ENCODE measurements at regions not wholly inside any gene's neighbourhood (a gene's known extent, or its start where the extent isn't known, plus 50 kb on each side); places are given as distances from the start of the nearest gene placed in this dataset.

GRCh38 chr6:156166093-156166492 lies 611.1 kb upstream of the ARID1B start:
- TF ChIP-seq, protein P1, sequence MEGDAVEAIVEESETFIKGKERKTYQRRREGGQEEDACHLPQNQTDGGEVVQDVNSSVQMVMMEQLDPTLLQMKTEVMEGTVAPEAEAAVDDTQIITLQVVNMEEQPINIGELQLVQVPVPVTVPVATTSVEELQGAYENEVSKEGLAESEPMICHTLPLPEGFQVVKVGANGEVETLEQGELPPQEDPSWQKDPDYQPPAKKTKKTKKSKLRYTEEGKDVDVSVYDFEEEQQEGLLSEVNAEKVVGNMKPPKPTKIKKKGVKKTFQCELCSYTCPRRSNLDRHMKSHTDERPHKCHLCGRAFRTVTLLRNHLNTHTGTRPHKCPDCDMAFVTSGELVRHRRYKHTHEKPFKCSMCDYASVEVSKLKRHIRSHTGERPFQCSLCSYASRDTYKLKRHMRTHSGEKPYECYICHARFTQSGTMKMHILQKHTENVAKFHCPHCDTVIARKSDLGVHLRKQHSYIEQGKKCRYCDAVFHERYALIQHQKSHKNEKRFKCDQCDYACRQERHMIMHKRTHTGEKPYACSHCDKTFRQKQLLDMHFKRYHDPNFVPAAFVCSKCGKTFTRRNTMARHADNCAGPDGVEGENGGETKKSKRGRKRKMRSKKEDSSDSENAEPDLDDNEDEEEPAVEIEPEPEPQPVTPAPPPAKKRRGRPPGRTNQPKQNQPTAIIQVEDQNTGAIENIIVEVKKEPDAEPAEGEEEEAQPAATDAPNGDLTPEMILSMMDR (IDR thresholded peaks at IDR 0.05; ENCODE audit: insufficient read depth, low read length, poor library complexity, severe bottlenecking) = no peak
- DNase-seq (ENCODE audit: low read depth) = no peak
- Histone ChIP-seq H3K4me3 (ENCODE audit: low read depth, low read length) (no peak overlapping the region), H3K36me3 (ENCODE audit: control insufficient read depth, insufficient read depth, low read length) (no peaks in the 10 kb centered on the region), H3K27me3 (ENCODE audit: control insufficient read depth, insufficient read depth, low read length) (no peaks in the 10 kb centered on the region)

- no peak for DNase-seq (ENCODE audit: low read depth)
- Histone ChIP-seq H3K36me3 (ENCODE audit: control insufficient read depth, insufficient read depth, low read length) (no peaks in the 10 kb centered on the region), H3K27me3 (ENCODE audit: control insufficient read depth, insufficient read depth, low read length) (no peaks in the 10 kb centered on the region), H3K4me3 (ENCODE audit: low read depth, low read length) (no peak overlapping the region)
- TF ChIP-seq, protein P1 (IDR thresholded peaks at IDR 0.05; ENCODE audit: insufficient read depth, low read length, poor library complexity, severe bottlenecking) = no peak
Observed at GRCh38 chr6:156164701-156165452, 612.3 kb upstream of the ARID1B start.

DNA sequence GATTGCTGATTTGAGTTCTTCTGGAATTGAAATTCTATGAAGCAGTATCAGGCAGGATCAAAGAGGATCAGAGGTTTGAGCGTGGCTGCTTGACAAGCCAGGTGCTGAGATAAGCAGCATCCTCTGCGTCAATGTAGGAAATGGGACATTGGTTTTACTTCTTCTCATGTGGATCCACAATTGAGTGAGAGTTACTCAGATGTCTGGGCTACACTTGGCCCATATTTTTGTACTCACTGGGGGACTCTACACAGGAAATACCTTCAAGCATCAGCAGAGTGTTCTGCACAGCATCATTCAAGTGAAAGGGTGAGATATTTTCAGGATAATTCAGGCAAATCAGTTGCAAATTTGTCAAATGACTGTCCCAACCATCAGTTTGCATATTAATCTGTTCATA lies 613.9 kb upstream of the ARID1B start:
- Histone ChIP-seq H3K36me3 (ENCODE audit: control insufficient read depth, insufficient read depth, low read length) (no peaks in the 10 kb centered on the region), H3K27me3 (ENCODE audit: control insufficient read depth, insufficient read depth, low read length) (no peaks in the 10 kb centered on the region), H3K4me3 (ENCODE audit: low read depth, low read length) (no peak overlapping the region)
- TF ChIP-seq, protein P1 (IDR thresholded peaks at IDR 0.05; ENCODE audit: insufficient read depth, low read length, poor library complexity, severe bottlenecking) = no peak
- DNase-seq (ENCODE audit: low read depth) = no peak

GRCh38 chr6:156161471-156161870 lies 615.7 kb upstream of the ARID1B start:
- no peak for DNase-seq (ENCODE audit: low read depth)
- Histone ChIP-seq H3K4me3 (ENCODE audit: low read depth, low read length) (no peak overlapping the region), H3K36me3 (ENCODE audit: control insufficient read depth, insufficient read depth, low read length) (no peaks in the 10 kb centered on the region), H3K27me3 (ENCODE audit: control insufficient read depth, insufficient read depth, low read length) (no peaks in the 10 kb centered on the region)
- TF ChIP-seq, protein P1 (IDR thresholded peaks at IDR 0.05; ENCODE audit: insufficient read depth, low read length, poor library complexity, severe bottlenecking) = no peak

DNA sequence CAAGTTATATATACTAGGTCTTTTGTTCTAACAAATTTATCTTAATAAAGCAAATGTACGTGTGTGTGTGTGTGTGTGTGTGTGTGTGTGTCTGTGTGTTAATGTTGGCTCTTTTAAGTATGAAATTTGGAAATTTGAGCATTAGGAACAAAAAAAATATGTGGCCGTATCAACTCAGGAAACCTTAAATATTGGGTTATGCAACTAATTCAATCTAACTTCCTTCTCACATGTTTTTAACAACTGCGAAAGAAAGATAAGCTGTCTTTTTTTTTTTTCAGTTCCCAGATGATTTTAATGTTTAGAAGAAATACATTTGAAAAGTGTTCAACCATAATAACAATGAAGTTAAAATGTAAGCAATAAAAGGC lies 616.4 kb upstream of the ARID1B start:
- no peaks in the 10 kb centered on the region for H3K27me3 ChIP-seq (ENCODE audit: control insufficient read depth, insufficient read depth, low read length)
- no peak overlapping the region for H3K4me3 ChIP-seq (ENCODE audit: low read depth, low read length)
- DNase-seq (ENCODE audit: low read depth) = no peak
- no peaks in the 10 kb centered on the region for H3K36me3 ChIP-seq (ENCODE audit: control insufficient read depth, insufficient read depth, low read length)
- TF ChIP-seq, protein P1 (IDR thresholded peaks at IDR 0.05; ENCODE audit: insufficient read depth, low read length, poor library complexity, severe bottlenecking) = no peak
